SK-N-MC (cell line): ENCODE measurements at regions not wholly inside any gene's neighbourhood (a gene's known extent, or its start where the extent isn't known, plus 50 kb on each side); places are given as distances from the start of the nearest gene placed in this dataset.

Source experiments
- EZH2 ChIP-seq: fragments of 200-600 bp; sonication (generic); IDR thresholded peaks from one replicate; pipeline ENCODE4 v1.6.1; 2017; ENCODE audit warnings: antibody characterized with exemption
- POLR2AphosphoS5 ChIP-seq: IDR thresholded peaks from 2 replicates; pipeline ENCODE4 v1.6.1; 2012; ENCODE audit warnings: mild to moderate bottlenecking, low read depth, low read length, borderline replicate concordance

- TF ChIP-seq POLR2AphosphoS5 (no peak), EZH2 (no peak)
These were observed 64.0 kb upstream of the GPRIN3 start for GRCh38 chr4:89371614-89372013.
